ENCODE measurements at regions not wholly inside any gene's neighbourhood (a gene's known extent, or its start where the extent isn't known, plus 50 kb on each side); places are given as distances from the start of the nearest gene placed in this dataset.

DNA sequence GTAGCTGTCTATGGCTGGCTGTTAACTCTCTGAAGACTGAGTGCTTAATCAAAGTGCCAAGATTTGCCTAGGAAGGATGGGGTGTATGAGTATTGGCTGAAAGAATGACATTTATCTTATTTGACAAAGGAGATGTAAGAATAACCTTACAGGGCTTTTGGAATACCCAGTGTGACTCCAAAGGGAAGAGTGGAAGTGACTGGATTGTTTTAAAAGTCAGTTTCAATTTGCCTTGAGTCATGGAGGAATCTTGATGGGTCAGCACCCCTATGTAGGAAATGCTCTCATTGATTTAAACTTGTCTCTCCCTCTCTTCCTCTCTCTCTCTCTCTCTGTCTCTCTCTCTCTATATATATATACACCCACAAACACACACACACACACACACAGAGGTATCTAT is 118.4 kb upstream of the CLDN10 start:
- TF ChIP-seq EP300 (IDR thresholded peaks at IDR 0.05) (no peak), RAD21 (conservative IDR thresholded peaks at IDR 0.05 in 1 of 2, IDR thresholded peaks at IDR 0.05 in 1 of 2) (no peak), ZC3H11A (IDR thresholded peaks at IDR 0.05) (no peak), ZSCAN20 (CRISPR knock-in tag; IDR thresholded peaks at IDR 0.05) (no peak), HOXA7 (CRISPR knock-in tag; IDR thresholded peaks at IDR 0.05) (no peak), ESRRA (IDR thresholded peaks at IDR 0.05; ENCODE audit: borderline replicate concordance, low read length) (no peak)
- TF ChIP-seq, protein P1, sequence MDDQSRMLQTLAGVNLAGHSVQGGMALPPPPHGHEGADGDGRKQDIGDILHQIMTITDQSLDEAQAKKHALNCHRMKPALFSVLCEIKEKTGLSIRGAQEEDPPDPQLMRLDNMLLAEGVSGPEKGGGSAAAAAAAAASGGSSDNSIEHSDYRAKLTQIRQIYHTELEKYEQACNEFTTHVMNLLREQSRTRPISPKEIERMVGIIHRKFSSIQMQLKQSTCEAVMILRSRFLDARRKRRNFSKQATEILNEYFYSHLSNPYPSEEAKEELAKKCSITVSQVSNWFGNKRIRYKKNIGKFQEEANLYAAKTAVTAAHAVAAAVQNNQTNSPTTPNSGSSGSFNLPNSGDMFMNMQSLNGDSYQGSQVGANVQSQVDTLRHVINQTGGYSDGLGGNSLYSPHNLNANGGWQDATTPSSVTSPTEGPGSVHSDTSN (IDR thresholded peaks at IDR 0.05): no peak
- TF ChIP-seq, protein P2, sequence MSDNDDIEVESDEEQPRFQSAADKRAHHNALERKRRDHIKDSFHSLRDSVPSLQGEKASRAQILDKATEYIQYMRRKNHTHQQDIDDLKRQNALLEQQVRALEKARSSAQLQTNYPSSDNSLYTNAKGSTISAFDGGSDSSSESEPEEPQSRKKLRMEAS (IDR thresholded peaks at IDR 0.05): no peak
- TF ChIP-seq, protein P3, sequence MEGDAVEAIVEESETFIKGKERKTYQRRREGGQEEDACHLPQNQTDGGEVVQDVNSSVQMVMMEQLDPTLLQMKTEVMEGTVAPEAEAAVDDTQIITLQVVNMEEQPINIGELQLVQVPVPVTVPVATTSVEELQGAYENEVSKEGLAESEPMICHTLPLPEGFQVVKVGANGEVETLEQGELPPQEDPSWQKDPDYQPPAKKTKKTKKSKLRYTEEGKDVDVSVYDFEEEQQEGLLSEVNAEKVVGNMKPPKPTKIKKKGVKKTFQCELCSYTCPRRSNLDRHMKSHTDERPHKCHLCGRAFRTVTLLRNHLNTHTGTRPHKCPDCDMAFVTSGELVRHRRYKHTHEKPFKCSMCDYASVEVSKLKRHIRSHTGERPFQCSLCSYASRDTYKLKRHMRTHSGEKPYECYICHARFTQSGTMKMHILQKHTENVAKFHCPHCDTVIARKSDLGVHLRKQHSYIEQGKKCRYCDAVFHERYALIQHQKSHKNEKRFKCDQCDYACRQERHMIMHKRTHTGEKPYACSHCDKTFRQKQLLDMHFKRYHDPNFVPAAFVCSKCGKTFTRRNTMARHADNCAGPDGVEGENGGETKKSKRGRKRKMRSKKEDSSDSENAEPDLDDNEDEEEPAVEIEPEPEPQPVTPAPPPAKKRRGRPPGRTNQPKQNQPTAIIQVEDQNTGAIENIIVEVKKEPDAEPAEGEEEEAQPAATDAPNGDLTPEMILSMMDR (IDR thresholded peaks at IDR 0.05): no peak
- TF ChIP-seq, protein P4, sequence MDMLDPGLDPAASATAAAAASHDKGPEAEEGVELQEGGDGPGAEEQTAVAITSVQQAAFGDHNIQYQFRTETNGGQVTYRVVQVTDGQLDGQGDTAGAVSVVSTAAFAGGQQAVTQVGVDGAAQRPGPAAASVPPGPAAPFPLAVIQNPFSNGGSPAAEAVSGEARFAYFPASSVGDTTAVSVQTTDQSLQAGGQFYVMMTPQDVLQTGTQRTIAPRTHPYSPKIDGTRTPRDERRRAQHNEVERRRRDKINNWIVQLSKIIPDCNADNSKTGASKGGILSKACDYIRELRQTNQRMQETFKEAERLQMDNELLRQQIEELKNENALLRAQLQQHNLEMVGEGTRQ (IDR thresholded peaks at IDR 0.05): no peak

Data from A549 (cell line).